Muscle of back (tissue), 3 donors: ENCODE measurements at regions not wholly inside any gene's neighbourhood (a gene's known extent, or its start where the extent isn't known, plus 50 kb on each side); places are given as distances from the start of the nearest gene placed in this dataset.

Experiments used
- DNase-seq, 3 donors: peaks; one replicate each; pipeline versions ENCODE4 v3.0.0 to v3.0.0-alpha.2; 2013

DNA sequence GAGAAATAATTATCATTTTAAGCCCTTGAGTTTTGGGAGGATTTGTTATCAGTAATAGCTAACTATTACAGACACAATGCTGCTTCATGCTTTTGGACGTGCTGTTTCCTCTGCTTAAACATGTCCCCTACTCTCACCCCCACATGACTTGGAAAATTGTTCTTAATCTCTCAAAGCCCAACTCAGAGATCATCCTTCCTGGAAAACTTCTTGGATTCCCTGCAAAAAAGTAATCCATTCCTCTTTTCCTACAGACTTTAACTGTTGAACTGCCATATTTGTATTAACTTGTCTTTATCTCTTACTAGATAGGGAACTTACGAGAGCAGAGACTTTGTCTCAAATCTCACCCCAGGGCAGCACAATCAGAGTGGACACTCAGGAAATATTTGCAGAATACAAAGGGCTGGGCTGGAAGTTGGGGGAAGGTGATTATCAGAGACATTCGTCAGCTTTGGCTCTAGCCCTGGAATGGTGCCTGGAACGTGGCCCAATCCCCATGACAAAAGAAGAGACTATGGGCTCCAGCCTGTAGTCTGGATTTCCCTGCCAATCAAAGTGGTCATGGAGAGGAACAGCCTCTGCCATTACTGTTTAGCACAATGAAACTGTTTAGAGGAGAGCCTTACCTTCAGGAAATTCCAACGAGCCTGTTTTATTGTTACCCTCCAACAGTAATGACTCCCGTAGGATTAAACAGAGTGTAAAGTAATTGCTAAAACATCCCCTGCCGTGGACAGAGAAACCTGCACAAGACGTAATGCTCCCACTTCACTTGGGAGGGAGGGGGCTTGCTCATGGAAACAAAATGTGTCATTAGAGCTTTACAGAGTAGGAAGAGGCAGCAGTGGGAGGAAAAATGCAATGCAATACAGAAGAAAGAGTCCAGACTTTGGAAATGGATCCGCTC, 140.4 kb upstream of the AUTS2 start:
- peak; percentile 73 to 92 (median 87) for DNase-seq

DNA sequence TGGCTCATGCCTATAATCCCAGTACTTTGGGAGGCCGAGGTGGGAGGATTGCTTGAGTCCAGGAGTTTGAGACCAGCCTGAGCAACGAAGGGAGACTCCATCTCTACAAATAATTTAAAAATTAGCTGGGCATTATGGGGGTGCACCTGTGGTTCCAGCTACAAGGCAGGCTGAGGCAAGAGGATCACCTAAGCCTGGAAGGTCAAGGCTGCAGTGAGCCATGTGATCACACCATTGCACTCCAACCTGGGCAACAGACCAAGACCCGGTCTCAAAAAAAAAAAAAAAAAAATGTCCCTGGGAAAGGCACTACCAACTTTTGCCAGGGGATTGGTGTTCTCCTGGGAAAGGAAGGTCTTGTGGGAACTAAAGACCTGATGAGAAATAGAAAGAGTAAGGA, 134.2 kb upstream of the AUTS2 start:
- no peak for DNase-seq

- no peak for DNase-seq
Measured at GRCh38 chr7:69465262-69465661, 133.0 kb upstream of the AUTS2 start.

DNA sequence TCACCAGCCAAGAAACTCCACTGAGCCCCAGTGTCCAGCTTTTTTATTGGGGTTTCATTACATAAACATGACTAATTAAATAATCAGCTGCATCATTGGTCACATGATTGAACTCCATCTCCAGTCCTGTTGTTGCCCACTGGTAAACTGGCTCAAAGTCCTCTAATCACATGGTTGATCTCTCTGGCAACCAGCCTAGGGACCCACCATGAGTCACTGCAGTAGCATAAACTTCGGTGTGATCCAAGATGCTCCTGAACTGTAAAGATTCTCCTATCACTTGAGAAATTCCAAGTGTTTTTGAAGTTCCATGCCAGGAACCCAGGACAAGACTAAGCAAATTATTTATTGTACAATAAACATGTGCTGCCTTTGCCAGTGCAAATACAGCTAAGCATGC, 130.4 kb upstream of the AUTS2 start:
- DNase-seq: no peak

DNA sequence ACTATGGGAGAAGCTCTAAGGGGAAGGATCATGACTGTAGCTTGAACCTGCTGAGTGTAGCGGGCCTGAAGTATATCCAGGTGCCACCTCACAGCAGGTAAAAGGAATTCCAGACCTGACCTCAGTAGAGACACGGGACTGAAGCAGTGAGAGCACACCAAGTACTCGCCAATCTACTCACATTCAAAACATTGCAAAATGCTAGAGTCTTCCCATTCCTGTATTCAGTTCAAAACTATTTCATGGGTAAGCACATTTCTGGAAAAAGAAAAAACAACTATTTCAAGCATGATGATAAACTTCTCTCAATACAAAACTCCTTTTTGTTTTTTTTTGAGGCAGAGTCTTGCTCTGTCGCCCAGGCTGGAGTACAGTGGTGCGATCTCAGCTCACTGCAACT, 121.9 kb upstream of the AUTS2 start:
- no peak for DNase-seq

DNA sequence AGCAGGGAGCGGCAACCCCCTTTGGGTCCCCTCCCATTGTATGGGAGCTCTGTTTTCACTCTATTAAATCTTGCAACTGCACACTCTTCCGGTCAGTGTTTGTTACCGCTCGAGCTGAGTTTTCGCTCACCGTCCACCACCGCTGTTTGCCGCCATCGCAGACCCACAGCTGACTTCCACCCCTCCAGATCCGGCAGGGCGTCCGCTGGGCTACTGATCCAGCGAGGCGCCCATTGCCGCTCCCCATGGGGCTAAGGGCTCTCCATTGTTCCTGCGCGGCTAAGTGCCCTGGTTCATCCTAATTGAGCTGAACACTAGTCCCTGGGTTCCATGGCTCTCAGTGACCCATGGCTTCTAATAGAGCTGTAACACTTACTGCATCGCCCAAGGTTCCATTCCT, 115.6 kb upstream of the AUTS2 start:
- no peak for DNase-seq

- DNase-seq: no peak
Measured at GRCh38 chr7:69489533-69489932, 108.7 kb upstream of the AUTS2 start.

- no peak for DNase-seq
Measured at GRCh38 chr7:69498671-69499070, 99.6 kb upstream of the AUTS2 start.

- DNase-seq: no peak
Measured at GRCh38 chr7:69502358-69502757, 95.9 kb upstream of the AUTS2 start.

GRCh38 chr7:69504733-69505420, 93.4 kb upstream of the AUTS2 start:
- no peak for DNase-seq

- no peak for DNase-seq
Measured at GRCh38 chr7:69508736-69509135, 89.5 kb upstream of the AUTS2 start.

DNA sequence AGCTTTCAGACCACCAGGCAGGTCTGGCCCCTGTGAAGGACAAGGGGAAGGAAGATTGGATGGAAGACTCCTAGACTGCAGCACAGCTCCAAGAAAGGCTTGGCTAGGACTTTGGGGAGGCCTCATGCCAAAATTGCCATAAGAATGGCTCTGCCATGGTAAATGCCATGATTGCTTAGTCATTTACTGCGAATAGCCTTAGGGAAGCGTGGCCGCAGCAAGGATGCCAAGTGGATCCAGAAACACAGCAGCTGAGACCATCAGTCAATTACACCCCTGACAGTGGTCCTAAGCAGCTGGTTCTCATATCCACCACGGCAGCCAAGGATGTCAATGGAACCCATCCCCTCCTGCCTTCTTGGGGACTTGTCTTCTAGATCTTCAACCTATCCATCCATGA, 88.2 kb upstream of the AUTS2 start:
- peak in 2 of 3 donors; percentile 10 to 14 for DNase-seq

DNA sequence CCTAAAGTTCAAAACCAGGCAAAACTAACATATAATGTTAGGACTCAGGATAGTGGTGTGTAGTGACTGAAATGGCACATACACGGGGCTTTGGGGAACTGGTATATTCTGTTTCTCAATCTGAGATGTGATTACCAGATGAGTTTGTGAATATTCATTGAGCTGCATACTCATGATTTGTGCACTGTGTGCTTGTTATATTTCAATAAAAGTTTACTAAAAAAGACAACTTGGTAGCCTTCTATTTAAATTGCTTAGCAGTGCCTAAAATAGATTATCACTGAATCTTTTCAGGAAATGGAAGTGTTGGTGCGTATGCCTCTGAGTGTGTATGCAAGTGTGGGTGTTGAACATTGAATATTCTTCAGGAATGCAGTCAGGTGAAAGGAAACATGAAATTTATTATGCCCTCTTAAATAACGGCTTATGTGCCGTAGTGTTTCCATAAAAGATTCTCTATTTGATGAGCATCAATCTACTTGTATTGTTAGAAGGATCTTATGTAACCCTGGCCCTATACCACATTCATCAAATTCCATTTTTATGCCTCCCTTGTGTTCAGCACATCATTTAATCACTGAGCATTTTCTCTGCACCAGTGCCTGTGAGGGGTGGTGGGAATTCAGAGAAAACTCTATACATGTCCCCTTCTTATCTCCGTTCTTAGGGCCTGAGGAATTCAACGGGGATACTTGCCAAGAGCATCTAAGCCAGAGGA, 82.6 kb upstream of the AUTS2 start:
- no peak for DNase-seq

DNA sequence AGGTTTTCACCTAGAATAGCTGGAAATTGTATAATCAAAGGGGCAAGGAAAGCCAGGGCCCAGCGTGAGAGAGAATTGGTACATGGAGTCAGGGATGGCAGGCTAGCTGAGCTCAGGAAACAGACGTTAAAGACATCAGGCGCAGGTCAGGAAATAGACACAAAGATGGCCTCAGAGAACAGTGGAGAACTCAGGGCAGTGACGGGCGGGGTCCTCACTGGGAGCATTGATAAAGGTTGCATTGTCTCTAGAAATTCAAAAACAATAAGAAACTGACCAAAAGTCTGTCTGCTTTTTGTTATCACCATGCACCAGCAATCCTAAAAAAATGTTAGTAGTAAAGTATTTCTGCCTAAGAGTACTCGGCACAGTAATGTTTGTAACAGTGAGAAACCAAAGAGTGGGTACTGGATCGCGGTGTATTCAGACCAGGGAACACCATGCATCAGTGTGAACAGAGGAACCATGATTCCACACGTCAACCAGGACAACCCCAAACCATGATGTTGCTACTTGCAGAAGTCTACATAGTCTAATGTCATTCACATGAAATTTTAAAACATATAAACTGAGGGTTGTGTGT, 81.9 kb upstream of the AUTS2 start:
- DNase-seq: no peak

GRCh38 chr7:69517985-69518704, 80.1 kb upstream of the AUTS2 start:
- DNase-seq: peak in 2 of 3 donors; percentile 22 to 28

DNA sequence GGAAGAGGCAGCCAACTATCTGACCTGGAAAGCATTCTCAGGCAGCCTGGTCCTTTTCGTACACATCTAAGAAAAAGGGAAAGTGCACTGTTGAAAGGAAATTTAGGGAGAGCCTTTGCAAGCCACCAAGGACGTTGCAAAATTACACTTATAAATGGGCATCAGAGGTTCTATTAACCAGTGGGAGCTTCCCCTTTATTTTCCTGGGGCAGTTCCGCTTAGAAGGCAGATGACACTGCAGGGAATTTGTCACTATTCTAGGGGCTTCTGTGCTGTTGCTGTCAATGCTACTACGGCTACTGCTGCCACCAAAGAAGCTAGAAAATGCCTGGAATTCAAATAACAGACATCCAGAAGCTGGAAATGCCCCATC, 79.6 kb upstream of the AUTS2 start:
- DNase-seq: no peak

DNA sequence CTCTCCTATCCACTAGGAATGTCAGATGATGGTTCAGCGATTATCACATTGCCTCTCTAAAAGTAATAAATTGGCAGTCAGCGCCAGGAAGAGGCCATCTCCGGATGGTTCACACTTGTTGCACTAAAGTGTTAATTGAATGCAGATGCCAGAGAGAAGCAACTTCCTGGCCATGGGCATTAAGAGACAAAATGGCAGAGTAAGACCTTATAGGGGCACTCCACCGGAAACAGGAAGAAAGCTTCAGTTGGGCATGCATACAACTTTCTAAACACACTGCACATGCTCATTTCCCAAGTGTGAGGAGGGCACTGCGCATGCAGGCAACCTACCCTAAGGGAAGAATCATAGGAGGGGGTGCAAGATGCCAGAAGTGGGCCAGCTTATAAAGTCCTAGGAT, 71.7 kb upstream of the AUTS2 start:
- DNase-seq: no peak

GRCh38 chr7:69527706-69528105, 70.6 kb upstream of the AUTS2 start:
- no peak for DNase-seq

DNA sequence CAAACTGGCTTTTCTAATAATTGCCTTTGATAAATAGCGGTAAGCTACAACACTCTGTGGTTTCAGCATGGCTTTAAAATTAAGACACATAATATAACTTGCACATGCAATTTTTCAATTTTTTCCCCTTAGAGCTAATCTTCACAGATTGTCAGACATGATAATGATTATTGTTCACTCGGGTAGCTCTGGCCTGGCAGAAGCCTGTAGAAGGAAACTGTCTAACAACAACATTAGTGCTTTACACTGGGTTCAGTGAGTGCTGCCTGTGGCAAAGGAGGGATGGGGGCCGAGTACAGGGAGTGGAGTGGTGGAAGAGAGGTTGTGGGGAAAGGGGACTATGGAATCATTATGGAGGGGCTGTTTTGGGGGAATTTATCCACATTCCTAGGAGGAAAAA, 67.2 kb upstream of the AUTS2 start:
- DNase-seq: no peak

DNA sequence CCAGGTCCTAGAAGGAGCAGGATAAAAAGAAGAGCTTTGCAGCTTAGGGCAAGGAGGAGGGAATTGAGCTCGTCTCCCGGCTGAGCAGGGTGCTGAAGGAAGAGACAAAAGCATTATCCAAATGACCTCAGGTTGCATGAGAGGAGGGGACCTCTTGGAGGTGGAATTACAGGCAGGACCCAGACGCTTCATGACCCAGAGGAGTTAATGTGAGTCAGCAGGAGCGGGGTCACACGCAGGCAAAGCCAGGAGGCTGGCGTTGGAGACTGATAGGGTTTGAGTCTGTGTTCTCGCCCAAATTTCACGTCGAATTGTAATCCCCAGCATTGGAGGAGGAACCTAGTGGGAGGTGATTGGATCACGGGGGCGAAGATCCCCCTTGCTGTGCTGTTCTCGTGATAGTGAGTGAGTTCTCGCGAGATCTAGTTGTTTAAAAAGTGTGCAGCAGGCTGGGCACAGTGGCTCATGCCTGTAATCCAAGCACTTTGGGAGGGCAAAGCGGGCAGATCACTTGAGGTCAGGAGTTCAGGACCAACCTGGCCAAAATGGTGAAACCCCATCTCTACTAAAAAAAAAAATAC, 63.7 kb upstream of the AUTS2 start:
- no peak for DNase-seq

GRCh38 chr7:69537691-69538090, 60.6 kb upstream of the AUTS2 start:
- DNase-seq: no peak
